Retinal pigment epithelial cell (primary cell): ENCODE measurements at regions not wholly inside any gene's neighbourhood (a gene's known extent, or its start where the extent isn't known, plus 50 kb on each side); places are given as distances from the start of the nearest gene placed in this dataset.

Experiments used
- DNase-seq: peaks from one replicate; pipeline ENCODE4 v3.0.0-alpha.2; 2010; ENCODE audit warnings: low read depth
- H3K4me3 ChIP-seq: 2 replicates; pipeline ENCODE4 v1.5.1; 2011; ENCODE audit warnings: mild to moderate bottlenecking, low read length, control low read depth, moderate library complexity
- TF ChIP-seq, protein P1 (sequence below): conservative IDR thresholded peaks from 2 replicates; pipeline ENCODE4 v1.5.1; 2011; ENCODE audit warnings: low read depth, low read length, control low read depth, inconsistent platforms

DNA sequence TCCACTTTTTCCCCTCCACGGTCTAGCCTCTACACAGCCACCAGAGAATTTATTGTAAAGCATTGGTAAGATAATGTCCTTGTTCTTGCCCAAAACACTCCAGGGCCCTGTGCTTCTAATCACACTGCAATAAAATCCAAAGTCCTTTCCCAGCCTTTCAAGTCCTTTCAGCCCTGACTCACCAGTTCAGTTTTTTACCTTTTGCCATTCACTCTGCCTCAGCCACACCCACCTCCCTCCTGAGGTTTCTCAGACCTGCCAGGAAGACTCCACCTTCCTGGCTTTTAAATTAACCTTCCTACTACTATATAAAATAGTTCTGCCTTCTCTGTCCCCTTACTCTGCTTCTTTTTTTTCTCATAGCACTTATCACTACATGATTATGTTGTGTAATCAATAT, 91.0 kb upstream of the ARHGAP32 start:
- TF ChIP-seq, protein P1, sequence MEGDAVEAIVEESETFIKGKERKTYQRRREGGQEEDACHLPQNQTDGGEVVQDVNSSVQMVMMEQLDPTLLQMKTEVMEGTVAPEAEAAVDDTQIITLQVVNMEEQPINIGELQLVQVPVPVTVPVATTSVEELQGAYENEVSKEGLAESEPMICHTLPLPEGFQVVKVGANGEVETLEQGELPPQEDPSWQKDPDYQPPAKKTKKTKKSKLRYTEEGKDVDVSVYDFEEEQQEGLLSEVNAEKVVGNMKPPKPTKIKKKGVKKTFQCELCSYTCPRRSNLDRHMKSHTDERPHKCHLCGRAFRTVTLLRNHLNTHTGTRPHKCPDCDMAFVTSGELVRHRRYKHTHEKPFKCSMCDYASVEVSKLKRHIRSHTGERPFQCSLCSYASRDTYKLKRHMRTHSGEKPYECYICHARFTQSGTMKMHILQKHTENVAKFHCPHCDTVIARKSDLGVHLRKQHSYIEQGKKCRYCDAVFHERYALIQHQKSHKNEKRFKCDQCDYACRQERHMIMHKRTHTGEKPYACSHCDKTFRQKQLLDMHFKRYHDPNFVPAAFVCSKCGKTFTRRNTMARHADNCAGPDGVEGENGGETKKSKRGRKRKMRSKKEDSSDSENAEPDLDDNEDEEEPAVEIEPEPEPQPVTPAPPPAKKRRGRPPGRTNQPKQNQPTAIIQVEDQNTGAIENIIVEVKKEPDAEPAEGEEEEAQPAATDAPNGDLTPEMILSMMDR = no peak
- H3K4me3 ChIP-seq = no peak overlapping the region
- DNase-seq = no peak

DNA sequence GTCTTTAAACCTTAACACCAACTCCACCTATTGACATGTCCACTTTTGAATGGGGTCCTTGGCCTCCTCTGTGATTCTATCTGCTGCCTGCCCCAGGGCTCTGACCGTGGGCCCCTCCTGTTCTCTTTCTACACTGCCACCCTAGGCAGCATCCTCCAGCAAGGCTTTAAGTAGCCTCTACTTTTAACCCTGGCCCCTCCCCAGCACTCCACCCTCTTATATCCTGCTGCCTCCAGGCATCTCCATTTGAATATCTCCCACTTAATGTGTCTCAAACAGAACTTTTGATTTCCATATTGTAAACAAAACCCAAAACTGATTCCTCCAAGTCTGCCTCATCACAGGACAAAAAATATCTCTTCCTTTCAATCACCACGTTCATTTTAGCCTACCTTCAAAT, 90.5 kb upstream of the ARHGAP32 start:
- no peak overlapping the region for H3K4me3 ChIP-seq
- TF ChIP-seq, protein P1 = no peak
- no peak for DNase-seq

DNA sequence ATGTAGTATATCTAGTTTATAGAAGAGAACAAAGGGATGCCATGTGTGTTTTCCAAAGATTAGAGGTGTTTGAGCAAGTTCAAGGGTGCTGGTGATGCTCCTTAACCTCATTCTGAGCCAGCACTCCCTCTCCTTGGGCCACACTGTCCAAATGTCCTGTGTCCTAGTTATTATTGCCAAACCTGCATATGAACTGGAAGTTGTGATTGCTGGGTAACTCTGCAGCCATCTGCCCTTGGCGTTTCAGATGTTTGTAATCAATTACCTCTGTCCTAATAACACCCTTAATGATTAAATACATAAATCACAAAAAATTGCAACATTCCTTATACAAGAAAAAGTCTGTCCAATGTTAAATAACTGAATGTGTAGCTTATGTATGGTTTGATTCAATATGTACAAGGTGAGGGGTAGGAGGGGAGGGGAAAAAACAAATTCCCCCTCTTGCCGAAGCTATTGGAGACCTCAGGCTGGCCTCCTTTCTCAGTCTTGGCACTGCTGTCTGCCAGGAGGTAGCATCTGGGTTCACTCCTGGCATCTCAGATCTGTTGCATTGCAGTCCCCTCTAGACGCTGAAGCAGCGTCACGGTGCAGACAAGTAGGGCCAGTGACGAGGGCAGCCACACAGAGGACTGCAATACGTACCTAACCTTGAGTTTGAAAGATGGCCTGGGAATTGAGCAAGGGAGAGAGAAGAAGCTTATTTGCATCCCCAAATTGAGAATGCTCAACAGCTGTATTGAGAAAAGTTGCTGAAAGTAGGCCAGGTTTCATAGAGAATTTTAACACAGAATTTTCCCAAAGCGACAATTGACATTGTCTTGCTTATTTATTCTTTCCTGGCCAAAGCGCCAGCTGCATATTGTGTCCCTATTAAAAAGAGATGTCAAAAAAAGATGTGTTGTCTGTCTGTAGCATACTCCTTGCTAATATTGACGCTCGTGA, 89.6 kb upstream of the ARHGAP32 start:
- TF ChIP-seq, protein P1 = no peak

DNA sequence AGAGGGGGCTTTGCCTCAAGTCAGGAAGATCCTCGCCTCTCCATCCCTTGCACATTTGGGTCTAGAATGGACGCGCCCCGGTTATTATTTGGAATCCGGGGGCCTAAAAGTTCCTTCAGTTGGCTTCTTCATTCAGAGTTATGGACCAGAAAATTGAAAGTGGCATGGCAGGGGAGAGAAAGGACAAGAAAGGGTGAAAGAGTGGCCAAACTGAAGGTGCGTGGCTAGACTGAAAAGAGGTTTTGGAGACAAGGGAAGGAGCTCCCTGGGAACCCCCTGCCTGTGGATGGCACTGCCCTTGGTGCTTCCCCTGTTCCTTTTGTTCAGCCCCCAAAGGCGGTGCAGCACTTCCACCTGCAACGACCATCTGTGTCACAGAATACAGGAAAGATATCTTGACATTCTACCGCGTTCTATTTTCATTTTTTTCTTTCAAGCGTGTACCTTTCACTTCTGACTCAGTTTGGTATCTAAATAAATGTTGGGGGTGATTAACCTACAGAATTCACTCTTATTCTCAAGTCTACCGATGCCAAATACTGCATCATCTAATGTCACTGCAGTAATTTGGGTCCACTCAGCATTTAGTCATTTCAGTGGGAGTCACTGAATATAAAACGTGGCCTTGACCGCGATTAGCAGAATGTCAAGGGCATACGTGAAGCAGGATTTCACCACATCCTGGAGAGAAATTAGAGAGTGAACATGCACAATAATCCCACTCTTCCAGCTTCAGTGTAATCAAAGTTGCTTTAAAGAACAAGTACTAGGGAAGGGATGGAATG, 88.1 kb upstream of the ARHGAP32 start:
- TF ChIP-seq, protein P1 = no peak
- H3K4me3 ChIP-seq = peak overlapping the region; percentile 67
- no peak for DNase-seq

More for the DNA sequence above, 89.6 kb upstream of the ARHGAP32 start:
- no peak for DNase-seq
- H3K4me3 ChIP-seq = no peak overlapping the region

- DNase-seq = no peak
- TF ChIP-seq, protein P1 = no peak
- peak overlapping the region; percentile 67 for H3K4me3 ChIP-seq
Measured at GRCh38 chr11:129279326-129280026, 87.4 kb upstream of the ARHGAP32 start.

GRCh38 chr11:129278586-129279319, 86.6 kb upstream of the ARHGAP32 start:
- H3K4me3 ChIP-seq = peak overlapping the region; percentile 65
- TF ChIP-seq, protein P1 = no peak
- DNase-seq = no peak
